ENCODE measurements at regions not wholly inside any gene's neighbourhood (a gene's known extent, or its start where the extent isn't known, plus 50 kb on each side); places are given as distances from the start of the nearest gene placed in this dataset.
"Not testable (repeated sequence)": the region's sequence is repeated elsewhere in the genome, so short reads cannot be mapped to it uniquely, and the experiment has no call there.

DNA sequence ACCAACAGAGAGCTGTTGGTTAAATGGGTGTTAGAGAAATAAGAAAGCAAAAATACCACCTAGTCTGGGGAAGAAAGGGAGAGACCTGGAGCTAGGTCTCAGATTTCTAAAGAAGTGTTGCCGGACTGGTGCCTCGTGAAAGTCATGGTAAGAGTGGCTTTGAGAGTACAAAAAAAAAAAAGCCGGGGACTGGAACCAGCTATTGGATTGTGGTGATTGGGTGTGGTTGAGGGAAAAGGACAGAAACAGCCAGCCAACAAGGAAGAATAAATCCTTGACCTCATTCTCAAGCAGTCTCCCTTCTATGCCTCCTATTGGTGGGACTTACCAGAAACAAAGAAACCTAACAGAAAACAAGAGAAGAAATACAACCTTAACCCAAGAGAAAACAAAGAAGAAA, 346.4 kb upstream of the KCNMB2 start:
- Mint-ChIP-seq H3K9me3 (peaks cover 0 to 1% (median 0%) of the 10 kb centered on the region in 3 donors), H3K36me3 (no peaks in the 10 kb centered on the region), H3K27ac (no peak overlapping the region), H3K27me3 (no peaks in the 10 kb centered on the region), H3K4me3 (no peak overlapping the region), H3K4me1 (no peaks in the 10 kb centered on the region)

DNA sequence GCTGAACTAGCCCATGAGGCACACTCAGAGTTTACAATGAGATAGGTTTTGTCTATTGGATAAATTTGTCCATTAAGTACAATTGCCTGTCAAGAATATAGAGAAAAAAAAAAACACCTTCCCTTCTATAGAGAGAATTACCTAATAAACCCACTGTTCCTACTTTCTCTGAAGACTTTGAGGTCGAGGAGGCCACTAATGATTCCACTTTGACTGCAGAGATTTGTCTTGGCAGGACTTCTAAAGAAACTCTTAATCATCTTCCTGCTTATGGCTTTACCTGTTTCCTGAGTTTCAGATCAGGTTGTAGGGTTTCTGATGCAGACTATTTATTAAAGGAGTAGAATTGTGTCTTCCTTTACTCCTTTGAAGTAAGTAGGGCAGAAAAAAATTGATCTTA, 342.4 kb upstream of the KCNMB2 start:
- Mint-ChIP-seq H3K27me3 (no peaks in the 10 kb centered on the region), H3K27ac (no peak overlapping the region), H3K9me3 (no peaks in the 10 kb centered on the region), H3K4me1 (no peaks in the 10 kb centered on the region), H3K36me3 (no peaks in the 10 kb centered on the region), H3K4me3 (no peak overlapping the region)

DNA sequence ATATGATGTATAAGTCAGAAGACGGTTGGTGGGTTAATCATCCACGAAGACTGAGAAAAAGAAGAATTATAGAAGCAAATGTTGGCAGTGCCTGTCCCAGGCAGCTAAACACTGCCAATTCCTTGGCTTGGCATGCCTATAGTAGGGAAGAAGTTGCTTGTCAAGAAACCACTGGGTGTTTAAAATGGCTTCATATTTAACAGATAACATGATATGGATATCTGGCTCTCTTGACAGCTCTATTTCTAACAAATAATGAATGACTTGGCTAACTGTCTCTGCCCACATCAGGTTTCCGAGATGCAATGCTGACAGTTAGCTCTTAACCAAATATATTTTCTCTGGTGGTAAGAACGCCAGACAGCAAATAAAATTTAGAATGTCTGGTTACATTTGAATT, 341.7 kb upstream of the KCNMB2 start:
- no peaks in the 10 kb centered on the region for H3K27me3 Mint-ChIP-seq
- no peak overlapping the region for H3K27ac Mint-ChIP-seq
- H3K36me3 Mint-ChIP-seq, result no peaks in the 10 kb centered on the region
- no peaks in the 10 kb centered on the region for H3K4me1 Mint-ChIP-seq
- no peaks in the 10 kb centered on the region for H3K9me3 Mint-ChIP-seq
- H3K4me3 Mint-ChIP-seq, result no peak overlapping the region

DNA sequence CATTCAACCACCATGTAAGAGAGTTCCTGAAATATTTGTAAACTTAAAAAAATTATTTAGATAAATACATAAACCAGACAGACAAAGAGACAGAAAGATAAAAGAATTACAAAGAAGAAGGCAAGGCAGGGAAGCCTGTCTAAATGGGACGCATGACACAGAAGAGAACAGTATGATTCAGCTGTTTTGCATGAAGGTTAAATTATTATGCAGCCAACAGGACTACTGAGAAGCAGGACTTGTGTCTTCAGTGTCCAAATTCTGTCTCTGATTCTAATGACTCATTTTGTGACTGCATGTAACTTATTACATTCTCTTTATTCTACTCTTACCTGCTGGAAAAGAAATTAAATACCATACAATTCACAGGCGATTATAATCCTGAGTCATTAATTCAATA, 340.4 kb upstream of the KCNMB2 start:
- H3K4me1 Mint-ChIP-seq, result no peaks in the 10 kb centered on the region
- H3K27me3 Mint-ChIP-seq, result no peaks in the 10 kb centered on the region
- H3K9me3 Mint-ChIP-seq, result no peaks in the 10 kb centered on the region
- H3K36me3 Mint-ChIP-seq, result no peaks in the 10 kb centered on the region
- no peak overlapping the region for H3K4me3 Mint-ChIP-seq
- H3K27ac Mint-ChIP-seq, result no peak overlapping the region

DNA sequence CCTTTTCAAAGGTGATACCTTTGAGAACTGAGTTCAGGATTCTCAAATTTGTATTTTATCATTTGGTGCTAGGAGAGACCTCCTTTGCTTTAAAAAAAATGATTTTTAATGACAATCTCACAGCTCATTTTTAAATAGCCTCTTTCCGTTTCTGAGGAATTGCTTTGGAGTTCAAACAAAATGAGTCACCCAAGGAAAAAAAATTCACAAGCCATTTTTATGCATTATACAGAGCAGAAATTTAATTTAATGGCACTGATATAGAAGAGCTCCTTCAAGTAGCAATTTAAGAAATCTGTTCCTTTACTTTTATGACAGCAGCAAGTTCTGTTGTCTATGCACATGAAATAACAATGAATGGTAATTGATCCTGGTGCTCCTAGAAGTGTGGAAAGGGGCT, 337.9 kb upstream of the KCNMB2 start:
- H3K9me3 Mint-ChIP-seq, result no peaks in the 10 kb centered on the region

DNA sequence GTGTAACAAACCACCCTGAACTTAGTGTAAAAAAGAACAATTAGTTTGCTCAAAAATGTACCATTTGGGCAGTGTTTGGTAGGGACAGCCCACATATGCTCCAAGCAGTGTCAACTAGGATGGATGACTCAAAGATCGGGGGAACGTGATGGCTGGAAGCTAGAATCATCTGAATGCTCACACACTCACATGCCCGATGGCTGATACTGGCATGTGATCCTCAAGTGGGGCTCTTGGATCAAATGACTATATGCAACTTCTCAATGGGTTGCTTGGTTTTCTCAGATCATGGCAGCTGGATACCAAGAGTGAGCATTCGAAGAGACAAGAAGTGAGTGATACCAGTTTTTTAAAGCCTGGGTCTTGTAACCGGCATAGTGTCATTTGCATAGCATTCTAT, 335.9 kb upstream of the KCNMB2 start:
- no peaks in the 10 kb centered on the region for H3K27me3 Mint-ChIP-seq
- peaks cover 0 to 3% (median 0%) of the 10 kb centered on the region in 3 donors for H3K9me3 Mint-ChIP-seq
- H3K4me3 Mint-ChIP-seq, result no peak overlapping the region
- no peaks in the 10 kb centered on the region for H3K4me1 Mint-ChIP-seq
- H3K27ac Mint-ChIP-seq, result no peak overlapping the region
- H3K36me3 Mint-ChIP-seq, result no peaks in the 10 kb centered on the region

More for the DNA sequence above, 337.9 kb upstream of the KCNMB2 start:
- Mint-ChIP-seq H3K36me3 (no peaks in the 10 kb centered on the region), H3K27ac (no peak overlapping the region), H3K4me3 (no peak overlapping the region), H3K27me3 (no peaks in the 10 kb centered on the region), H3K4me1 (no peaks in the 10 kb centered on the region)

DNA sequence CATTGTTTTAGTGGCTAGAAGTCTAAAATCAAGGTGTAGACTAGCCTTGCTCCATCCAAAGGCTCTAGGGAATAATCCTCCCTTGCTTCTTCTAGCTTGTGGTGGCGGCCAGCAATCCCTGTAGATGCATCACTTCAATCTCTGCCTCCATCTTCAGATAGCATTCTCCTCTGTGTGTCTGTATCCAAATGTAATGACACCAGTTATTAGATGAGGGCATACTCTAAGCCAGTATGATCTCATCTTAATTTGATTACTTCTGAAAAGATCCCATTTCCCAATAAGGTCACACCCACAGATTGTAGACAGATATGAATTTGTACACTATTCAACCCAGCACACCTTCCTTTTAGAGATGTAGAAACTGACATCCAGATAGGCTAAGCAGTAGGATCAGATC, 334.5 kb upstream of the KCNMB2 start:
- Mint-ChIP-seq H3K27me3 (no peaks in the 10 kb centered on the region), H3K9me3 (peaks cover 0 to 3% (median 0%) of the 10 kb centered on the region in 3 donors), H3K4me1 (no peaks in the 10 kb centered on the region), H3K36me3 (no peaks in the 10 kb centered on the region), H3K27ac (no peak overlapping the region), H3K4me3 (no peak overlapping the region)

DNA sequence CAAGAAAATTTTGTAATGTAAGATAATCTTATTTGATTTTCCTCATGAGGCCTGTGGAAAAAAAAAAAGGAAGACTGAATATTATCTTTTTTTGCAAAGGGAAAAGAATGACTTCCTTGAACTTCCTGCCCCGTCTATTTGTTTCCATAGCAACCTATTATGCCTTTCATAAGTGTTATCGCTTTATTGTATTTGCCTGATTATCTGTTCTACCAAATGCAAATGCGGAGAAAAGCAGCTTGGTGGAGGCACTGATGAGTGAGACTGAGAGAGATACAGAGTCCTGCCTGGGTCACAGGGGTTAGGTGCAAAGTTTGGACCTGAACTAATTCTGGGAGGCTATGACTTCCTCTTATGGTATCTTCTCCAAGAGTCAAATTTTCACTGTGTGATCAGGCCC, 334.0 kb upstream of the KCNMB2 start:
- Mint-ChIP-seq H3K27me3 (no peaks in the 10 kb centered on the region), H3K4me1 (no peaks in the 10 kb centered on the region), H3K36me3 (no peaks in the 10 kb centered on the region), H3K27ac (no peak overlapping the region), H3K9me3 (peaks cover 0 to 3% (median 0%) of the 10 kb centered on the region in 3 donors), H3K4me3 (no peak overlapping the region)

DNA sequence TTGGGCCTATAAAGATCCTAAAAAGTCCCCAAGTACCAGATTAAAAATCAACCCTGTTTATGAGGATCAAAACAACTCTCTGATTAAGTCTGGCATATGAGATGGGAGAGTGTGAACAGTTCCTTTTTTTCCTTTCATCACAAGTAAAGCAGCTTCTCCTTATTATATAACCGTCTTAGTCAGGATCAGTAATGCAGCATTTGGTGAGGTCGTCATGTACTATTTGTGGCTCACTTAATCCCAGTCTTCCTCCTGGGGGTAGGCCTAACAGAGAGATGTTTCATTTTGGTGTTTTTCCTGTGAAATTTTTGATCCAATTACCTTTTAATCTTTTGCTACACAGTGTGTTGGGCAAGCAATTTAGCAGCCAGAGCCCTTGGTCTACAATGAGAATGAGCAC, 333.1 kb upstream of the KCNMB2 start:
- Mint-ChIP-seq H3K4me3 (no peak overlapping the region), H3K9me3 (peaks cover 0 to 3% (median 0%) of the 10 kb centered on the region in 3 donors), H3K36me3 (no peaks in the 10 kb centered on the region), H3K27ac (no peak overlapping the region), H3K4me1 (no peaks in the 10 kb centered on the region), H3K27me3 (no peaks in the 10 kb centered on the region)

DNA sequence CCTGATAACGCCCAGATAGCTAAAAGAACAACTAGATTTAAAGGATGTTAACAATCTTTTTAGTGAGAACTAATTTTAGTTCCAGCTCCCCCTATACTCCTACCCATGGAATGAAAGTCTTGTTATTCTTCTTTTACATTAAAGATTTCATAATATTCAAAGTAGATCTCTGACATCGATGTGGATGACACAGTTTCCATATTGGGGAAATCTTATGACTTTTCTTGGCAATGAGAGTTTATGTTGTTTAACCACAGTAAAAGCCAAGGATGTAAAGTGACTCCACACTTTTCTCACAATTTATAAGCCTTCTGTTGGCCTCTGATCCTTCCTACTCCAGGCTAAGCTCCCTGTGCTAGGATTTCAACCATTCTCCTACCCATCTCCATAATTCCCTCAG, 332.6 kb upstream of the KCNMB2 start:
- Mint-ChIP-seq H3K27me3 (no peaks in the 10 kb centered on the region), H3K4me1 (no peaks in the 10 kb centered on the region), H3K9me3 (peaks cover 0 to 3% (median 0%) of the 10 kb centered on the region in 3 donors), H3K27ac (no peak overlapping the region), H3K36me3 (no peaks in the 10 kb centered on the region), H3K4me3 (no peak overlapping the region)

DNA sequence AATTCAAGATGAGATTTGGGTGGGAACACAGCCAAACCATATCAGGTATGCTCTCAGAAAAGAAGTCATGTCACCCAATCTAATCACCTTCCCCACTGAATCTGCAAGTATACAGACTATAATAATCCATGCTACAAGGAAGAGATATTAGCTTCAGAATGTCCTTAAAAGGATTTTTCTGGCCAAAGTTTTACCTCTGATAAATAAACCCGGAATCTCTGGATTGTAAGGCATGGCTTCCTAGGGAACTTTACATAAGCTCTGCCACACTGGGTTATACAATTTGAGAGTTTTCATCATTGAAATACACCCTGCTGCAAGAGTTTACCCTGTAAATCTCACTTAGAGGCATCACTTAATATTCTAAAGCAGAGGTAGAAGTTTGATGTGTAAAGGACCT, 330.5 kb upstream of the KCNMB2 start:
- Mint-ChIP-seq H3K27me3 (no peaks in the 10 kb centered on the region), H3K4me3 (no peak overlapping the region), H3K36me3 (no peaks in the 10 kb centered on the region), H3K27ac (no peak overlapping the region), H3K9me3 (peaks cover 0 to 3% (median 0%) of the 10 kb centered on the region in 3 donors), H3K4me1 (no peaks in the 10 kb centered on the region)

DNA sequence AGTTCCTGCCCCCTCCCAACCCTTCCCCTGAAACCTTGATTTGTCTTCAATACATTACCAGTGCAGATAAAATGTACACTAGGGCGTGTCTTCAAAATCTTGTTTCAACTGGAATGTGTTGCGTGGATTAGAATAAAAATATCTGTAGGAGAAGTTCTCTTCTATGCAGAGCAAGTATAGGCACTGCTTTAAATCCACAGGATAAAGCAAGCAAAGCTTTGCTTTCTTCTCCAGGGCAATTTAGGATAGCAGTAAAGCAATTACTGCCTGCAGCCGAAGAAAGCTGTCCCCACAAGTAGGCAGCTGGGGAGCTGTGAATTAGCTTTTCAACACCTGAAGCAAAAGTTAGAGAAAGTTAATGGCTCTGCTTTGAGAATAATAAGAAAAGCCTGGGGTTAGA, 329.7 kb upstream of the KCNMB2 start:
- Mint-ChIP-seq H3K27ac (no peak overlapping the region), H3K4me1 (no peaks in the 10 kb centered on the region), H3K9me3 (peaks cover 0 to 3% (median 0%) of the 10 kb centered on the region in 3 donors), H3K36me3 (no peaks in the 10 kb centered on the region), H3K4me3 (no peak overlapping the region), H3K27me3 (no peaks in the 10 kb centered on the region)

DNA sequence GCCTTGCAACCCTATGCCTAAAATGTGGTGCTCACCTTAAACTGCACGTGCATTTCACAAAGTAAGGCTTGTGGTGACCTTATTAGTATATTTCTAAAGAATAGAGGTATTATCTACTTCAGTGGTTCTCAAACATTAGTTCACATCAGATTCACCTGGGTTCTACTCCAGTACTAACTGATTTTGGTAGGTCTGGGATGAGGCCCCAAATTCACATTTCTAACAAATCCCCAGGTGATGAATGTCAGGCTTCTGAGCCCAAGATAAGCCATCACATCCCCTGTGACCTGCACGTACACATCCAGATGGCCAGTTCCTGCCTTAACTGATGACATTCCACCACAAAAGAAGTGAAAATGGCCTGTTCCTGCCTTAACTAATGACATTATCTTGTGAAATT, 329.1 kb upstream of the KCNMB2 start:
- not testable (repeated sequence) for H3K27ac Mint-ChIP-seq, H3K4me3 Mint-ChIP-seq, H3K27me3 Mint-ChIP-seq, H3K36me3 Mint-ChIP-seq, H3K9me3 Mint-ChIP-seq, H3K4me1 Mint-ChIP-seq

DNA sequence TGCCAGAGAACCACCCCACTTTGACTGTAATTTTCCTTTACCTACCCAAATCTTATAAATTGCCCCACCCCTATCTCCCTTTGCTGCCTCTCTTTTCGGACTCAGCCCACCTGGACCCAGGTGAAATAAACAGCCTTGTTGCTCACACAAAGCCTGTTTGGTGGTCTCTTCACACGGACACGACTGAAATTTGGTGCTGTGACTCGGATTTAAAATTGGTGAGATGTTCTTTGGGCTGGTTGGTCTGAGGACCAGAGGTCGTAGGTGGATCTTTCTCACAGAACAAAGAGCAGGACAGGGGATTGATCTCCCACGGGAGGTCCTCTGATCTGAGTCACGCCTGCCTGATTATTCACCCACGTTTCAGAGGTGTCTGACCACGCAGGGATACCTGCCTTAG, 328.6 kb upstream of the KCNMB2 start:
- not testable (repeated sequence) for H3K4me3 Mint-ChIP-seq, H3K27me3 Mint-ChIP-seq, H3K27ac Mint-ChIP-seq, H3K36me3 Mint-ChIP-seq, H3K4me1 Mint-ChIP-seq, H3K9me3 Mint-ChIP-seq

DNA sequence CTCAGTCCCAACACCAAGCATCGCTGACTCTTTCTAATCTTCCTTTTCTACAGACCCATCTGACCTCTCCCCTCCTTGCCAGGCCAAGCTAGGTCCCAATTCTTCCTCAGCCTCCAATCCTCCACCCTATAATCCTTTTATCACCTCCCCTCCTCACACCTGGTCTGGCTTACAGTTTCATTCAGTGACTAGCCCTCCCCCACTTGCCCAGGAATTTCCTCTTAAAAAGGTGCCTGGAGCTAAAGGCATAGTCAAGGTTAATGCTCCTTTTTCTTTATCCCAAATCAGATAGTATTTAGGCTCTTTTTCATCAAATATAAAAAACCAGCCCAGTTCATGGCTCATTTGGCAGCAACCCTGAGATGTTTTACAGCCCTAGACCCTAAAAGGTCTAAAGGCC, 327.1 kb upstream of the KCNMB2 start:
- H3K9me3 Mint-ChIP-seq, H3K27me3 Mint-ChIP-seq, H3K4me1 Mint-ChIP-seq, H3K27ac Mint-ChIP-seq, H3K36me3 Mint-ChIP-seq, H3K4me3 Mint-ChIP-seq: not testable (repeated sequence)

DNA sequence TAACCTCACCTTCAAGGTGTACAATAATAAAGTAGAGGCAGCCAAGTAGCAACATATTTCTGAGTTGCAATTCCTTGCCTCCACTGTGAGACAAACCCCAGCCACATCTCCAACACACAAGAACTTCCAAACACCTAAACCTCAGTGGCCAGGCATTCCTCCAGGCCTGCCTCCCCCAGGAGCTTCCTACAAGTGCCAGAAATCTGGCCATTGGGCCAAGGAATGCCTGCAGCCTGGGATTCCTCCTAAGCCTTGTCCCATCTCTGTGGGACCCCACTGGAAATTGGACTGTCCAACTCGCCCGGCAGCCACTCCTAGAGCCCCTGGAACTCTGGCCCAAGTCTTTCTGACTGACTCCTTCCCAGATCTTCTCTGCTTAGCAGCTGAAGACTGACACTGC, 326.6 kb upstream of the KCNMB2 start:
- H3K27me3 Mint-ChIP-seq, H3K27ac Mint-ChIP-seq, H3K36me3 Mint-ChIP-seq, H3K4me3 Mint-ChIP-seq, H3K4me1 Mint-ChIP-seq, H3K9me3 Mint-ChIP-seq: not testable (repeated sequence)

DNA sequence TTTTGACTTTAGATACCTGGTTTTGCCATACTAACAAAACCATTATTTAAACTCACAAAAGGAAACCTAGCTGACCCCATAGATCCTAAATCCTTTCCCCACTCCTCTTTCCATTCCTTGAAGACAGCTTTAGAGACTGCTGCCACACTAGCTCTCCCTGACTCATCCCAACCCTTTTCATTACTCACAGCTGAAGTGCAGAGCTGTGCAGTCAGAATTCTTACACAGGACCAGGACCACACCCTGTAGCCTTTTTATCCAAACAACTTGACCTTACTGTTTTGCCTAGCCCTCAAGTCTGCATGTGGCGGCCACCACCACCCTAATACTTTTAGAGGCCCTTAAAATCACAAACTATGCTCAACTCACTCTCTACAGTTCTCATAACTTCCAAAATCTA, 325.1 kb upstream of the KCNMB2 start:
- H3K27me3 Mint-ChIP-seq, H3K9me3 Mint-ChIP-seq, H3K36me3 Mint-ChIP-seq, H3K27ac Mint-ChIP-seq, H3K4me3 Mint-ChIP-seq, H3K4me1 Mint-ChIP-seq: not testable (repeated sequence)

Data from IgD-negative memory B cell (primary cell).